H1 (cell line): ENCODE measurements at regions not wholly inside any gene's neighbourhood (a gene's known extent, or its start where the extent isn't known, plus 50 kb on each side); places are given as distances from the start of the nearest gene placed in this dataset.

Experiments used
- CBX8 ChIP-seq: fragments of 300-800, 300-1000 bp; sonication (generic); IDR thresholded peaks from 2 replicates; pipeline ENCODE4 v1.7.1; 2016; ENCODE audit warnings: low read depth, low read length, borderline replicate concordance
- CHD7 ChIP-seq: fragments of 300-600 bp; sonication (generic); IDR thresholded peaks from 2 replicates; pipeline ENCODE4 v1.7.1; 2012; ENCODE audit warnings: low read length, moderate library complexity, mild to moderate bottlenecking, inconsistent platforms; ENCODE audit not compliant: insufficient replicate concordance
- JUND ChIP-seq: IDR thresholded peaks from 2 replicates; pipeline ENCODE4 v1.6.1; 2011; ENCODE audit warnings: mild to moderate bottlenecking, improper control_type of control experiment, low read length
- POLR2A ChIP-seq, 2 experiments: IDR thresholded peaks; 1 replicate in 1 of 2; 2 replicates in 1 of 2; pipeline ENCODE4 v1.6.1; 2011; ENCODE audit warnings: low read depth in 2 of 2, low read length in 2 of 2, mild to moderate bottlenecking in 2 of 2; ENCODE audit errors: control extremely low read depth in 1 of 2
- POU5F1 ChIP-seq: IDR thresholded peaks from 2 replicates; pipeline ENCODE4 v1.6.1; 2011; ENCODE audit warnings: low read depth, mild to moderate bottlenecking, low read length, moderate library complexity
- SIN3A ChIP-seq, 2 experiments: IDR thresholded peaks in 1 of 2; conservative IDR thresholded peaks in 1 of 2; 2 replicates each; pipeline ENCODE4 v1.6.1; 2011 to 2012; ENCODE audit warnings: low read length in 2 of 2, improper control_type of control experiment in 1 of 2, low read depth in 1 of 2, mild to moderate bottlenecking in 1 of 2
- TAF7 ChIP-seq: optimal IDR thresholded peaks from 2 replicates; pipeline ENCODE3; 2011; ENCODE audit warnings: low read depth, mild to moderate bottlenecking, inconsistent platforms, low read length, moderate library complexity, borderline replicate concordance
- TF ChIP-seq, protein P1 (sequence below): IDR thresholded peaks from 2 replicates; pipeline ENCODE4 v1.6.1; 2011; ENCODE audit warnings: low read length, improper control_type of control experiment
- TF ChIP-seq, protein P2 (sequence below): IDR thresholded peaks from 2 replicates; pipeline ENCODE4 v1.6.1; 2012; ENCODE audit warnings: inconsistent platforms

GRCh38 chr4:98781641-98782357 is 123.4 kb upstream of the TSPAN5 start (continued):
- TF ChIP-seq CHD7 (no peak), TAF7 (no peak), CBX8 (no peak), POU5F1 (no peak), POLR2A (IDR thresholded peaks at IDR 0.05; ENCODE audit: control extremely low read depth in 1 of 2, low read depth in 2 of 2, low read length in 2 of 2) (no peak), JUND (no peak), SIN3A (conservative IDR thresholded peaks at IDR 0.05 in 1 of 2, IDR thresholded peaks at IDR 0.05 in 1 of 2; ENCODE audit: low read depth in 1 of 2, low read length in 2 of 2) (no peak)
- TF ChIP-seq, protein P1, sequence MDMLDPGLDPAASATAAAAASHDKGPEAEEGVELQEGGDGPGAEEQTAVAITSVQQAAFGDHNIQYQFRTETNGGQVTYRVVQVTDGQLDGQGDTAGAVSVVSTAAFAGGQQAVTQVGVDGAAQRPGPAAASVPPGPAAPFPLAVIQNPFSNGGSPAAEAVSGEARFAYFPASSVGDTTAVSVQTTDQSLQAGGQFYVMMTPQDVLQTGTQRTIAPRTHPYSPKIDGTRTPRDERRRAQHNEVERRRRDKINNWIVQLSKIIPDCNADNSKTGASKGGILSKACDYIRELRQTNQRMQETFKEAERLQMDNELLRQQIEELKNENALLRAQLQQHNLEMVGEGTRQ = no peak
- TF ChIP-seq, protein P2, sequence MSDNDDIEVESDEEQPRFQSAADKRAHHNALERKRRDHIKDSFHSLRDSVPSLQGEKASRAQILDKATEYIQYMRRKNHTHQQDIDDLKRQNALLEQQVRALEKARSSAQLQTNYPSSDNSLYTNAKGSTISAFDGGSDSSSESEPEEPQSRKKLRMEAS = no peak
- TF ChIP-seq, all 59 proteins: peak for 0
